Sciatic nerve (tissue), 2 donors: ENCODE measurements at regions not wholly inside any gene's neighbourhood (a gene's known extent, or its start where the extent isn't known, plus 50 kb on each side); places are given as distances from the start of the nearest gene placed in this dataset.
A peak's percentile ranks its signal among the peaks of the same experiment; 100 is the strongest.

Experiments used
- ATAC-seq: fragments of 200-7000 bp; cut with Tn5 transposase; one replicate; pipeline ENCODE4 v1.9.1; 2020; ENCODE audit warnings: mild to moderate bottlenecking, moderate library complexity
- DNase-seq: peaks from one replicate; pipeline ENCODE4 v3.0.0-alpha.2; 2020; ENCODE audit warnings: low spot score
- intact Hi-C: fragments of 100-400 bp; cut with DNase I; formaldehyde crosslinking; loops from one replicate; pipeline ENCODE4 v1.14.2; 2022
- donor health status: DM: no; HTN: no; CAD: no.
- donor health status: DM: no; HTN: no; CAD: no.

GRCh38 chr6:126524811-126525326, 185.0 kb downstream of the CENPW start:
- intact Hi-C loops: no loop called here
- no peak for ATAC-seq
- no peak for DNase-seq

GRCh38 chr6:126526547-126526946, 186.6 kb downstream of the CENPW start:
- ATAC-seq (no peak), DNase-seq (no peak)
- intact Hi-C loops: no loop called here

GRCh38 chr6:126526996-126527606, 187.2 kb downstream of the CENPW start:
- no peak for ATAC-seq
- no peak for DNase-seq
- intact Hi-C loops: no loop called here

- ATAC-seq (peak; percentile 81), DNase-seq (no peak)
- intact Hi-C loops: no loop called here
Observed at GRCh38 chr6:126529637-126530362, 189.9 kb downstream of the CENPW start.

- DNase-seq (no peak), ATAC-seq (no peak)
- intact Hi-C loops: no loop called here
Observed at GRCh38 chr6:126530775-126531174, 190.9 kb downstream of the CENPW start.

GRCh38 chr6:126531286-126531685, 191.4 kb downstream of the CENPW start:
- intact Hi-C loops: no loop called here
- no peak for ATAC-seq
- no peak for DNase-seq

- DNase-seq (no peak), ATAC-seq (no peak)
- intact Hi-C loops: no loop called here
Observed at GRCh38 chr6:126531840-126532239, 191.9 kb downstream of the CENPW start.

- intact Hi-C loops: no loop called here
- DNase-seq: no peak
- ATAC-seq: no peak
Observed at GRCh38 chr6:126534401-126534800, 194.5 kb downstream of the CENPW start.

GRCh38 chr6:126535138-126535537, 195.2 kb downstream of the CENPW start:
- ATAC-seq (no peak), DNase-seq (no peak)
- intact Hi-C loops: no loop called here

- intact Hi-C loops: no loop called here
- DNase-seq (no peak), ATAC-seq (no peak)
Observed at GRCh38 chr6:126535595-126535994, 195.7 kb downstream of the CENPW start.

GRCh38 chr6:126537061-126537816, 197.3 kb downstream of the CENPW start:
- DNase-seq (no peak), ATAC-seq (no peak)
- intact Hi-C loops: no loop called here

GRCh38 chr6:126539022-126539421, 199.1 kb downstream of the CENPW start:
- intact Hi-C loops: no loop called here
- ATAC-seq: no peak
- DNase-seq: no peak

GRCh38 chr6:126540161-126540560, 200.2 kb downstream of the CENPW start:
- ATAC-seq: no peak

GRCh38 chr6:126541806-126542491, 202.0 kb downstream of the CENPW start:
- intact Hi-C loops: no loop called here
- DNase-seq: no peak
- ATAC-seq: no peak

More at GRCh38 chr6:126540161-126540560, 200.2 kb downstream of the CENPW start:
- intact Hi-C loops: no loop called here
- DNase-seq: no peak

- no peak for DNase-seq
- intact Hi-C loops: no loop called here
- no peak for ATAC-seq
Observed at GRCh38 chr6:126546541-126547120, 206.7 kb downstream of the CENPW start.

GRCh38 chr6:126548300-126548699, 208.4 kb downstream of the CENPW start:
- no peak for DNase-seq
- no peak for ATAC-seq
- intact Hi-C loops: no loop called here

GRCh38 chr6:126550323-126550722, 210.4 kb downstream of the CENPW start:
- intact Hi-C loops: no loop called here
- ATAC-seq (no peak), DNase-seq (no peak)

GRCh38 chr6:126551832-126552231, 211.9 kb downstream of the CENPW start:
- ATAC-seq: no peak
- intact Hi-C loops: no loop called here
- no peak for DNase-seq

- no peak for DNase-seq
- intact Hi-C loops: no loop called here
- ATAC-seq: no peak
Observed at GRCh38 chr6:126553854-126554253, 213.9 kb downstream of the CENPW start.
